ENCODE measurements at regions not wholly inside any gene's neighbourhood (a gene's known extent, or its start where the extent isn't known, plus 50 kb on each side); places are given as distances from the start of the nearest gene placed in this dataset.
"Not testable (repeated sequence)": the region's sequence is repeated elsewhere in the genome, so short reads cannot be mapped to it uniquely, and the experiment has no call there.

- H3K27ac Mint-ChIP-seq; DNase-seq; H3K4me3 Mint-ChIP-seq; POLR2A ChIA-PET; H3K27me3 Mint-ChIP-seq; ATAC-seq (ENCODE audit: low read depth); H3K4me1 Mint-ChIP-seq: not testable (repeated sequence)
- peaks cover 23% of the 10 kb centered on the region for H3K36me3 Mint-ChIP-seq
- peaks cover 49% of the 10 kb centered on the region for H3K9me3 Mint-ChIP-seq
These were observed 104.5 kb downstream of the ZNF33B start for GRCh38 chr10:42533866-42534265.

GRCh38 chr10:42532996-42533395, 105.4 kb downstream of the ZNF33B start:
- Mint-ChIP-seq H3K4me3 (no peak overlapping the region), H3K36me3 (peaks cover 14% of the 10 kb centered on the region), H3K27ac (no peak overlapping the region)

DNA sequence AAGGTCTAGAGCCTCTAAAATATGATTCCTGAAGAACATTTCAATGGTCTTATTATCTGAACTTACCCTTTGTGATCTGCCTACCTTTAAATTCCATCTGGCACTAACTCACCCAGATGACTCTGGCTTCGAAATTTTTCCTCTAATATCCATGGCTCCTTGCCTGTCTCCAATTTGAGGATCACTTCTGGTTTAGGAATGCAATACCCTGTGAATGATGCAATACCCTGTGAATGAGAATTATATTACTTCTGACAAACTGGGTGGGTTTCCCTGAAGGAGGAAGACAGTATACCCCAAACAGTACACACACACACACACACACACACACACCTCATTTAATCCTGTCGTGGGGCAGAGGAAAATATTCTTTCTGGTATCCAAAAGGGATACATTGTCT, 115.3 kb downstream of the ZNF33B start:
- ATAC-seq (ENCODE audit: low read depth) (no peak), DNase-seq (no peak)
- Mint-ChIP-seq H3K4me3 (no peak overlapping the region), H3K27ac (no peak overlapping the region), H3K27me3 (no peaks in the 10 kb centered on the region), H3K4me1 (no peaks in the 10 kb centered on the region), H3K36me3 (peaks cover 61% of the 10 kb centered on the region), H3K9me3 (peaks cover 43% of the 10 kb centered on the region)
- POLR2A ChIA-PET = no interaction called here

More at GRCh38 chr10:42532996-42533395, 105.4 kb downstream of the ZNF33B start:
- H3K27me3 Mint-ChIP-seq = no peaks in the 10 kb centered on the region
- peaks cover 42% of the 10 kb centered on the region for H3K9me3 Mint-ChIP-seq
- POLR2A ChIA-PET = no interaction called here
- ATAC-seq (ENCODE audit: low read depth) (no peak), DNase-seq (no peak)
- H3K4me1 Mint-ChIP-seq = no peaks in the 10 kb centered on the region

- DNase-seq = no peak
- no peak overlapping the region for H3K4me3 Mint-ChIP-seq
- POLR2A ChIA-PET = no interaction called here
- ATAC-seq (ENCODE audit: low read depth) = no peak
- no peak overlapping the region for H3K27ac Mint-ChIP-seq
- H3K27me3 Mint-ChIP-seq = no peaks in the 10 kb centered on the region
- peaks cover 56% of the 10 kb centered on the region for H3K36me3 Mint-ChIP-seq
- peaks cover 56% of the 10 kb centered on the region for H3K9me3 Mint-ChIP-seq
- no peaks in the 10 kb centered on the region for H3K4me1 Mint-ChIP-seq
These were observed 118.5 kb downstream of the ZNF33B start for GRCh38 chr10:42519761-42520460.

DNA sequence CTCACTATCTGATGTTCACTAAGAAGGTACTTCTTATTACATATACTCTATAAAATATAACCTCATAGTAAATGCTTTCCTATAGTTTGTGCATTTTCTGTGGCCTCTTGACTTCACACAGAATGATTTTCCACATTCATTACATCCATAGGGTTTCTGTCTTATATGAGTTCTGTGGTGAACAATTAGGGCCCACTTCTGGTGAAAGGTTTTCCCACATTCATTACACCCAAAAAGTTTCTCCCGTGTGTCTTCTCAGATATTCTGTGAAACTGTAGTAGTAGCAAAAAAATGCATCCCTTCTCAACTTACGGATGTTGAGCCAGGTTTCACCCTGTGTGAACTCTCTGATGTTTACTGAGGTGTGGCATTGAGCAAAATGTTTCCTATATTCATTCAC, 119.3 kb downstream of the ZNF33B start:
- POLR2A ChIA-PET = no interaction called here
- no peak for ATAC-seq (ENCODE audit: low read depth)
- Mint-ChIP-seq H3K36me3 (peaks cover 49% of the 10 kb centered on the region), H3K9me3 (peaks cover 56% of the 10 kb centered on the region), H3K27ac (no peak overlapping the region), H3K4me1 (no peaks in the 10 kb centered on the region), H3K4me3 (no peak overlapping the region), H3K27me3 (no peaks in the 10 kb centered on the region)
- DNase-seq = no peak

GRCh38 chr10:42513921-42514320, 124.4 kb downstream of the ZNF33B start:
- Mint-ChIP-seq H3K36me3 (peaks cover 6% of the 10 kb centered on the region), H3K27me3 (no peaks in the 10 kb centered on the region), H3K27ac (no peak overlapping the region), H3K4me1 (no peaks in the 10 kb centered on the region), H3K9me3 (peaks cover 42% of the 10 kb centered on the region), H3K4me3 (no peak overlapping the region)
- no peak for DNase-seq
- no peak for ATAC-seq (ENCODE audit: low read depth)
- POLR2A ChIA-PET = no interaction called here

- Mint-ChIP-seq H3K27me3 (no peaks in the 10 kb centered on the region), H3K27ac (no peak overlapping the region), H3K4me3 (no peak overlapping the region), H3K36me3 (no peaks in the 10 kb centered on the region), H3K9me3 (peaks cover 14% of the 10 kb centered on the region), H3K4me1 (no peaks in the 10 kb centered on the region)
- ATAC-seq (ENCODE audit: low read depth) (no peak), DNase-seq (no peak)
- POLR2A ChIA-PET = no interaction called here
These were observed 146.6 kb downstream of the ZNF33B start for GRCh38 chr10:42491801-42492200.

GRCh38 chr10:42491001-42491592, 147.3 kb downstream of the ZNF33B start:
- DNase-seq (no peak), ATAC-seq (ENCODE audit: low read depth) (no peak)
- Mint-ChIP-seq H3K27me3 (no peaks in the 10 kb centered on the region), H3K9me3 (peaks cover 14% of the 10 kb centered on the region), H3K4me1 (no peaks in the 10 kb centered on the region), H3K36me3 (no peaks in the 10 kb centered on the region), H3K4me3 (no peak overlapping the region), H3K27ac (no peak overlapping the region)
- POLR2A ChIA-PET = no interaction called here

DNA sequence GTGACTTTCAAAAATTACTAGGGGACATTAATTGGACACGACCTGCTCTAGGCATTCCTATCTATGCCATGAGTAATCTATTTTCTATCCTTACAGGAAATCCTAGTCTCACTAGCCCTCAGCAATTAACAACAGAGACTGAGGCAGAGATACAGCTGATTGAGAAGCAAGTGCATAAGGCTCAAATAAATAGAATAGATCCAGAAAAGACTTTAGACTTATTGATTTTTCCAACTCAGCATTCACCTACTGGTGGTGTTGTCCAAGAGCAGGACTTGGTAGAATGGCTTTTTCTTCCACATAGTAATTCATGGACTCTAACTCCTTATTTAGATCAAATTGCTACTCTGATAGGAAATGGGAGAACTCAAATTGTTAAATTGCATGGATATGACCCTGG, 148.0 kb downstream of the ZNF33B start:
- Mint-ChIP-seq H3K4me3 (no peak overlapping the region), H3K4me1 (no peaks in the 10 kb centered on the region), H3K27ac (no peak overlapping the region), H3K27me3 (no peaks in the 10 kb centered on the region), H3K36me3 (no peaks in the 10 kb centered on the region), H3K9me3 (peaks cover 13% of the 10 kb centered on the region)
- POLR2A ChIA-PET = no interaction called here
- no peak for ATAC-seq (ENCODE audit: low read depth)
- DNase-seq = no peak

DNA sequence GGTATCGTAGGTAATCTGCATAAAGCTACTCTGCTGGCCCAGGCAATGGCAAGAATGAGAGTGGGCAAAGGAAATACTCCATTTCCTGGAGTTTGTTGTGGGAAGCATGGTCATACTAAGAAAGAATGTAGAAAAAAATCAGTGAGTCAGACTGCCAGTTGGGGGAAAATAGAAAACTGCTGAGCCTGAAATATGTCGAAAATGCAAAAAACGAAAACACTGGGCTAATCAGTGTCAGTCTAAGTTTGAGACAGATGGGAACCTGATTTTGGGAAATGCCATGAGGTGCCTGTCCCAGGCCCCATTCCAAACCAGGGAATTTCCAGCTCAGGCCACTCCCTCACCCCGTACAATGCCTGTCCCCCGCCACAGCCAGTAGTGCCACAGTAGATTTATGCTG, 150.0 kb downstream of the ZNF33B start:
- no peaks in the 10 kb centered on the region for H3K36me3 Mint-ChIP-seq
- no peaks in the 10 kb centered on the region for H3K4me1 Mint-ChIP-seq
- ATAC-seq (ENCODE audit: low read depth) = no peak
- no peak overlapping the region for H3K4me3 Mint-ChIP-seq
- no peak overlapping the region for H3K27ac Mint-ChIP-seq
- DNase-seq = no peak
- H3K9me3 Mint-ChIP-seq = peaks cover 11% of the 10 kb centered on the region
- POLR2A ChIA-PET = no interaction called here
- no peaks in the 10 kb centered on the region for H3K27me3 Mint-ChIP-seq

DNA sequence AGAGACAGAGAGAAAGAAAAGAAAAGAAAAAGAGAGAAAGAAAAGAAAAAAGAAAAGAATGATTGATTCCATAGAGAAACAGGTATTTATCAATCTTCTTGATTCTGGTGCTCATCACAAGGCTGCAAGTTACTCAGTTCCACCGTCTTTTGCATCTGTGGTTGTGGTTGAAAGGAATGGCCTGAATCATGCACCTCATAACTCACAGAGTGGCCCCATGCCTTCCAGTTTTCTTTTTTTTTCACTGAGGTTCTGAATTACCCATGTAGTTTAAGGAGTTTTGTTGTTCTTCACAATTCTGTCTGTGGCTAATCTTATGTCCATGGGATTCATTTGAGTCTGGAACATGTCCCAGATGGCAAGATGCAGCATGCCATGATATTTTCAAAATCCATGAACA, 156.0 kb downstream of the ZNF33B start:
- H3K27ac Mint-ChIP-seq = no peak overlapping the region
- ATAC-seq (ENCODE audit: low read depth) (no peak), DNase-seq (no peak)
- POLR2A ChIA-PET = no interaction called here
- peaks cover 4% of the 10 kb centered on the region for H3K9me3 Mint-ChIP-seq
- H3K4me3 Mint-ChIP-seq = no peak overlapping the region
- peaks cover 3% of the 10 kb centered on the region for H3K27me3 Mint-ChIP-seq
- H3K36me3 Mint-ChIP-seq = no peaks in the 10 kb centered on the region
- H3K4me1 Mint-ChIP-seq = no peaks in the 10 kb centered on the region

- no peak for DNase-seq
- Mint-ChIP-seq H3K27me3 (peaks cover 22% of the 10 kb centered on the region), H3K27ac (no peak overlapping the region), H3K4me1 (no peaks in the 10 kb centered on the region), H3K9me3 (peaks cover under 1% of the 10 kb centered on the region), H3K36me3 (no peaks in the 10 kb centered on the region), H3K4me3 (no peak overlapping the region)
- POLR2A ChIA-PET = no interaction called here
- no peak for ATAC-seq (ENCODE audit: low read depth)
These were observed 159.3 kb downstream of the ZNF33B start for GRCh38 chr10:42479057-42479456.

GRCh38 chr10:42477170-42477569, 161.2 kb downstream of the ZNF33B start:
- Mint-ChIP-seq H3K27ac (no peak overlapping the region), H3K36me3 (no peaks in the 10 kb centered on the region), H3K27me3 (peaks cover 22% of the 10 kb centered on the region), H3K4me3 (no peak overlapping the region), H3K4me1 (no peaks in the 10 kb centered on the region), H3K9me3 (no peaks in the 10 kb centered on the region)
- ATAC-seq (ENCODE audit: low read depth) = no peak
- POLR2A ChIA-PET = no interaction called here
- DNase-seq = no peak

DNA sequence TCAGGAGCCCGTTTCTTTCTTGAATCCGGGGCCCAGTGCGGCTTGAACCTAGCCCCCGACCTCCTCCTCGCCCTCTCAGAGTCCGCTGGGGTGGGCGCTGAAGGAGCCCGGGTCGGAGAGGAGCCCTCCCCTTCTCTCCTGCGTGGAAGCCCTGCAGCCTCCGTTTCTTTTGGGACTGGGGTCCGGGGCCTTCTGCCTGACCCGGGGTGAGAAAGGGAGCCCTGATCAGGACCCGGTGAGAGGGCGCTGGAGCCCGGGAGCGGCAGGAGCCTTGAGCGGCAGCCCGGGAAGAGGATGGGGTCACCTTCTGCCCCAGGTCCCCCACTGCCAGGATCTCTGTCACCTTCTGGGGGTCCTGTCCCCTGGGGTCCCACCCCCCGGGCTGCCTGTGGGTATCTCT, 162.3 kb downstream of the ZNF33B start:
- Mint-ChIP-seq H3K4me1 (no peaks in the 10 kb centered on the region), H3K27me3 (peaks cover 20% of the 10 kb centered on the region), H3K4me3 (no peak overlapping the region), H3K9me3 (no peaks in the 10 kb centered on the region), H3K36me3 (no peaks in the 10 kb centered on the region), H3K27ac (no peak overlapping the region)
- no peak for DNase-seq
- POLR2A ChIA-PET = no interaction called here
- ATAC-seq (ENCODE audit: low read depth) = no peak
